ENCODE measurements at regions not wholly inside any gene's neighbourhood (a gene's known extent, or its start where the extent isn't known, plus 50 kb on each side); places are given as distances from the start of the nearest gene placed in this dataset.

DNA sequence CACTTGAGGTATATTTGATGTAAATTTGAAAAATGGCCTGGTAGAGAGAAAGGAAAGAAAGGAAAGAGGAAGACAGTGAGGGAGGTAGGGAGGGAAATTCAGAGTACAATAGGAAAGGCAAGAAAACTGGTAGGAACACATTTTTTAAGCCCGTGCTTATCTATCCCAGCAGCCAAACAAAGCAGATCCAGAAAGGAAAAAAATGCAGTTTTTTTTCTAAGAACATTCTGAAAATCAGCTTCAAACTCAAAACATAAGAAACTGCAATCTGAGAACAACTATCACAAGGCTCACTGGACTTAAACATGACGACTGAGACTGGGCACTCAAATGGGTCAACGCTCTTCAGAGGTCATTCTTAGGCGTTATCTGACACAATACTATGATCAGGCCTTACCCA, 408.3 kb upstream of the DDI1 start:
- ChIA-PET POLR2A (no interaction called here), CTCF (no interaction called here)
- no peak for DNase-seq (ENCODE audit: extremely low spot score)
- TF ChIP-seq SUZ12 (IDR thresholded peaks at IDR 0.05) (no peak), FOXM1 (IDR thresholded peaks at IDR 0.05; ENCODE audit: borderline replicate concordance) (no peak), NFRKB (IDR thresholded peaks at IDR 0.05) (no peak), BHLHE40 (IDR thresholded peaks at IDR 0.05; ENCODE audit: borderline replicate concordance) (no peak), ZNF384 (IDR thresholded peaks at IDR 0.05) (no peak), LEF1 (IDR thresholded peaks at IDR 0.05; ENCODE audit: borderline replicate concordance) (no peak), FOXA1 (IDR thresholded peaks at IDR 0.05) (no peak), TARDBP (IDR thresholded peaks at IDR 0.05) (no peak), FOXK2 (IDR thresholded peaks at IDR 0.05) (no peak), SP1 (IDR thresholded peaks at IDR 0.05) (no peak), CTBP1 (IDR thresholded peaks at IDR 0.05; ENCODE audit: borderline replicate concordance) (no peak), ARNT (IDR thresholded peaks at IDR 0.05) (no peak), HDGF (IDR thresholded peaks at IDR 0.05; ENCODE audit: borderline replicate concordance) (no peak), L3MBTL2 (conservative IDR thresholded peaks at IDR 0.05) (no peak)
- TF ChIP-seq, protein P1, sequence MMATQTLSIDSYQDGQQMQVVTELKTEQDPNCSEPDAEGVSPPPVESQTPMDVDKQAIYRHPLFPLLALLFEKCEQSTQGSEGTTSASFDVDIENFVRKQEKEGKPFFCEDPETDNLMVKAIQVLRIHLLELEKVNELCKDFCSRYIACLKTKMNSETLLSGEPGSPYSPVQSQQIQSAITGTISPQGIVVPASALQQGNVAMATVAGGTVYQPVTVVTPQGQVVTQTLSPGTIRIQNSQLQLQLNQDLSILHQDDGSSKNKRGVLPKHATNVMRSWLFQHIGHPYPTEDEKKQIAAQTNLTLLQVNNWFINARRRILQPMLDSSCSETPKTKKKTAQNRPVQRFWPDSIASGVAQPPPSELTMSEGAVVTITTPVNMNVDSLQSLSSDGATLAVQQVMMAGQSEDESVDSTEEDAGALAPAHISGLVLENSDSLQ (IDR thresholded peaks at IDR 0.05) = no peak

DNA sequence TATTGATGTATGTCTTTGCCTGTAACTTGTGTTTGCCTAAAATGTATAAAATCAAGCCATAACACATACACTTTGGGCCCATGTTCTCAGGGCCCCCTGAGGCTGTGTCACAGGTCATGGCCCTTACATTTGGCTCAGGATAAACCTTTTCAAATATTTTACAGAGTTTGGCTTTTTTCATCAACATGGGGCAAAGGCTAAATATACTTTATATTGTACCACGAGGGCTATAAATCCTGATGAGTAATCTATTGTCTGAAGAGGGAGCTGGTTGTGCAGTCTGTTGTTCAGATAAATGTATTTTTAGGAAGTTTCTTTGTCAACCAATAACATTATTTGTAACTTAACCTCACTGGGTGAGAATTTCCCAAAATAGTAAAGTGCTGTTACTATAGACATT, 404.6 kb upstream of the DDI1 start:
- DNase-seq (ENCODE audit: extremely low spot score) = no peak
- TF ChIP-seq NFRKB (IDR thresholded peaks at IDR 0.05) = no peak
- no peak for TF ChIP-seq ELF4 (IDR thresholded peaks at IDR 0.05)
- no peak for TF ChIP-seq ZNF384 (IDR thresholded peaks at IDR 0.05)
- TF ChIP-seq CTBP1 (IDR thresholded peaks at IDR 0.05; ENCODE audit: borderline replicate concordance) = no peak
- TF ChIP-seq L3MBTL2 (conservative IDR thresholded peaks at IDR 0.05) = no peak
- TF ChIP-seq SP1 (IDR thresholded peaks at IDR 0.05) = no peak
- no peak for TF ChIP-seq SUZ12 (IDR thresholded peaks at IDR 0.05)
- no peak for TF ChIP-seq LEF1 (IDR thresholded peaks at IDR 0.05; ENCODE audit: borderline replicate concordance)
- no peak for TF ChIP-seq HDGF (IDR thresholded peaks at IDR 0.05; ENCODE audit: borderline replicate concordance)
- no peak for TF ChIP-seq FOXM1 (IDR thresholded peaks at IDR 0.05; ENCODE audit: borderline replicate concordance)
- no peak for TF ChIP-seq FOXA1 (IDR thresholded peaks at IDR 0.05)
- no peak for TF ChIP-seq TARDBP (IDR thresholded peaks at IDR 0.05)
- ChIA-PET CTCF (interaction anchor here (0.6 to 0.7 kb wide), 2 partner anchors 13 to 46 kb away, joined by 5 read pairs; no protein-coding TSS in a partner anchor), POLR2A (no interaction called here)

DNA sequence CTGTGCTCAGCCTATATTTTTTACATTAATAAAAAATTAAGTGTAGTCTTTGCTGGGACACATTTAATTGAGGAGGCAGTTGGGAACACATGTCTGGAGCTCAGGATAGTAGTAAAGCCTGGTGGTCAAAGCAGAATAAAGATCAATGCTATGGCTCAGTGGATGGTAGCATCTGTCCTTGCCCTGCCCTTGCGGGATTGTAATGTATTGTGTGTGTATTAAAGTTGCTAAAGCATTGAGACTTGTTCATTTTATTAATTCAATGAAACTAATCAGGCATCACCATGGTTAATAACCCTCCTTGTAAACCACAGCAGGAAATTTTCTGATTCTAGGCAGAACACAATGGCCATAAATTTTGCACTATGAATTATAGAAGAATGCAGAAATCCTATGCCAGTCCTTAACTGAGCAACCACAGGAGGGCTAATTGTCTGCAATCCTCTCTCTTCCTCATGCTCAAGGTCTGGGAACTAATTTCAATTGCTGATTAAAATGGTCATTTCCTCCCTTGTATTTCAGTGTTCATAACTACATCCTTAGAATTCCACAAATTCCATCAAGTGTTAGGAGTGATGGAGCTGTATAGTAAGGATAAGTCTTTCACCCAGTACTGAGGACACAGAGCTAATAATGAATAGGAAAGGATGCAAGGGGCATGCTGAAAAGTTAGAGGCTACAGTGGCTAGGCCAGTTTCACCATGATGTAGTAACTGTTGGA, 403.2 kb upstream of the DDI1 start:
- ChIA-PET POLR2A (no interaction called here), CTCF (no interaction called here)
- TF ChIP-seq L3MBTL2 (conservative IDR thresholded peaks at IDR 0.05) = no peak
- DNase-seq (ENCODE audit: extremely low spot score) = no peak

DNA sequence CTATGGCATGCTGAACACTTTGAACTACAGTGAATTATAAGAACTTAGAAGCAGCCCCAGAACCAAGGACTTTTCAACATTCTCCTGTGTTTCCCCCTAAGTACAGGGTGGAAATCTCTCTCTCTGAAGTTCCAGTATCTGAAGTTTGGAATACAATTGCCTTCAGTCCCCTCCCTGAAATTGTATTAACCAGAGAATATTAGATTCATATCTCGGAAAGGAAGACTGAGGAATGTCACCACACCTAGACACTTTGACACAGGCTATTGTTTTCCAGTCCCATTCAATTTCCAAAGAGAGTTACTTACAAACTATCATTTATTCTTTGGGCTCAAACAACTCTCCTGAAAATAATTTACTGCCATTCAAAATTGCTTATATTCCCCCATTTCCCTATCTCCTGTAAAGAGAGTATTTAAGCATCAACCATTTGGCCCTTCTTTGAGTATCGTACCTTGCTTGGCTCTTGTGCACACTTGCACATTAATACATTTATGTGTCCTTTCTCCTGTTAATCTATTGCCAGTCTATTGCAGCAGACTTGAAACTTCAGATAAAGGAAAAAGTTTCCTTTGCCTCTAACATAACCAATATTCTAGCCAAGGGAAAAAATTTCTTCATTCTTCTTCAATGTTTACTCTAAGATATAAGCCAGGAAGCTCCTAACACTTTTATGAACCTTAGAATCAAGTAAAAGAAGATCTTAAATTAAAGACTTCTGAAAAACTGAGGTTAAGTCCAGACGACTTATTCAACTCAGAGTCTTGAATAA, 402.4 kb upstream of the DDI1 start:
- ChIA-PET CTCF (no interaction called here), POLR2A (no interaction called here)
- TF ChIP-seq L3MBTL2 (conservative IDR thresholded peaks at IDR 0.05) (no peak), TARDBP (IDR thresholded peaks at IDR 0.05) (no peak), LEF1 (IDR thresholded peaks at IDR 0.05; ENCODE audit: borderline replicate concordance) (no peak), FOXK2 (IDR thresholded peaks at IDR 0.05) (no peak), NFRKB (IDR thresholded peaks at IDR 0.05) (no peak), SUZ12 (IDR thresholded peaks at IDR 0.05) (no peak), ELF4 (IDR thresholded peaks at IDR 0.05) (no peak), ZNF384 (IDR thresholded peaks at IDR 0.05) (no peak), BHLHE40 (IDR thresholded peaks at IDR 0.05; ENCODE audit: borderline replicate concordance) (no peak), SP1 (IDR thresholded peaks at IDR 0.05) (no peak), CTBP1 (IDR thresholded peaks at IDR 0.05; ENCODE audit: borderline replicate concordance) (no peak), HDGF (IDR thresholded peaks at IDR 0.05; ENCODE audit: borderline replicate concordance) (no peak), FOXM1 (IDR thresholded peaks at IDR 0.05; ENCODE audit: borderline replicate concordance) (no peak), FOXA1 (IDR thresholded peaks at IDR 0.05) (no peak), ARNT (IDR thresholded peaks at IDR 0.05) (no peak)
- TF ChIP-seq, protein P1 (IDR thresholded peaks at IDR 0.05) = no peak
- DNase-seq (ENCODE audit: extremely low spot score) = no peak

DNA sequence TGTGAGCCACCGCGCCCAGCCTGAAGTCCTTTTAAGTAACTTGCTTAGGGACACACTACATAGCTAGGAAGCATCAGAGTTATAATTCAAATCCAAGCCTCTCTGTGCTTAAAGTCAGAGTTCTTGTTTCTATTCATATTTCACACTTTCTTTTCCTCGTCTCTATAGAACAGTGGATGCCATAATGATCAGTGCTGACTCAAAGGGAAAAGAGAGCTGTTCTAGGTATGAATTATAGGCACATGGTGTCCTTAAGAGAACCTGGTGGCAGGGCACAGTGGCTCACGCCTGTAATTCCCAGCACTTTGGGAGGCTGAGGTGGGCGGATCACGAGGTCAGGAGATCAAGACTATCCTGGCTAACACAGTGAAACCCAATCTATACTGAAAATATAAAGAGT, 400.2 kb upstream of the DDI1 start:
- POLR2A ChIA-PET = no interaction called here
- TF ChIP-seq HDGF (IDR thresholded peaks at IDR 0.05; ENCODE audit: borderline replicate concordance) (no peak), FOXA1 (IDR thresholded peaks at IDR 0.05) (no peak), CTBP1 (IDR thresholded peaks at IDR 0.05; ENCODE audit: borderline replicate concordance) (no peak), ZNF384 (IDR thresholded peaks at IDR 0.05) (no peak), SUZ12 (IDR thresholded peaks at IDR 0.05) (no peak)
- TF ChIP-seq, protein P1 (IDR thresholded peaks at IDR 0.05) = no peak
- CTCF ChIA-PET = no interaction called here
- DNase-seq (ENCODE audit: extremely low spot score) = no peak

DNA sequence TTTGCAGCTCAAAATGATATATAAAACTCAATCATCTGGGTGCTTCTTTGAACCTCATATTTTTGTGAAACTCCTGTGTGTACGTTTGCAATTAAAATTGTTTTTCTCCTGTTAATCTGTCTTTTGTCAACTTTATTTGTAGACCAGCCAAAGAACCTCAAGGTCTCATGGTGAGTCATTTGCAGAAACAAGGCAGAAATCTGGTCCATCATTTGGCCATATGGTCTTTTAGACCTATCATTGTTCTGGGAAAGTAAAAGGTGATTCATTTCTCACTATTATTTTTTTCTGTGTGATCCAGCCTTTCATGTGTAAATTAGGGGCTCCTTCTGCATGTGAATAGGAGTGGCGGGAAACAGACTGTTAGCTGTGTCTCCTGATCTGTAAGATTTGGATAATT, 399.1 kb upstream of the DDI1 start:
- CTCF ChIA-PET = no interaction called here
- no peak for DNase-seq (ENCODE audit: extremely low spot score)
- POLR2A ChIA-PET = no interaction called here
- TF ChIP-seq BHLHE40 (IDR thresholded peaks at IDR 0.05; ENCODE audit: borderline replicate concordance) = no peak
- TF ChIP-seq ZNF384 (IDR thresholded peaks at IDR 0.05) = no peak
- TF ChIP-seq CTBP1 (IDR thresholded peaks at IDR 0.05; ENCODE audit: borderline replicate concordance) = no peak
- no peak for TF ChIP-seq SP1 (IDR thresholded peaks at IDR 0.05)
- TF ChIP-seq ELF4 (IDR thresholded peaks at IDR 0.05) = no peak
- TF ChIP-seq SUZ12 (IDR thresholded peaks at IDR 0.05) = no peak
- TF ChIP-seq ARNT (IDR thresholded peaks at IDR 0.05) = no peak
- no peak for TF ChIP-seq NFRKB (IDR thresholded peaks at IDR 0.05)
- TF ChIP-seq TARDBP (IDR thresholded peaks at IDR 0.05) = no peak
- no peak for TF ChIP-seq FOXA1 (IDR thresholded peaks at IDR 0.05)
- TF ChIP-seq, protein P1 (IDR thresholded peaks at IDR 0.05) = no peak
- TF ChIP-seq FOXM1 (IDR thresholded peaks at IDR 0.05; ENCODE audit: borderline replicate concordance) = no peak
- TF ChIP-seq HDGF (IDR thresholded peaks at IDR 0.05; ENCODE audit: borderline replicate concordance) = no peak
- TF ChIP-seq L3MBTL2 (conservative IDR thresholded peaks at IDR 0.05) = no peak
- no peak for TF ChIP-seq LEF1 (IDR thresholded peaks at IDR 0.05; ENCODE audit: borderline replicate concordance)
- no peak for TF ChIP-seq FOXK2 (IDR thresholded peaks at IDR 0.05)
